HepG2 (cell line): ENCODE measurements at regions not wholly inside any gene's neighbourhood (a gene's known extent, or its start where the extent isn't known, plus 50 kb on each side); places are given as distances from the start of the nearest gene placed in this dataset.
"Not testable (repeated sequence)": the region's sequence is repeated elsewhere in the genome, so short reads cannot be mapped to it uniquely, and the experiment has no call there.

Experiments
- CTCF ChIP-seq: sonication (generic); formaldehyde crosslinking; IDR thresholded peaks from 2 replicates; pipeline ENCODE4 v1.5.0; 2020; ENCODE audit warnings: mild to moderate bottlenecking, missing genetic modification reagents, moderate library complexity
- EED ChIP-seq: sonication (generic); formaldehyde crosslinking; IDR thresholded peaks from 2 replicates; pipeline ENCODE4 v1.5.0; 2020; ENCODE audit warnings: mild to moderate bottlenecking, missing genetic modification reagents
- ZGPAT ChIP-seq: IDR thresholded peaks from 2 replicates; pipeline ENCODE4 v1.6.1; 2016; ENCODE audit warnings: mild to moderate bottlenecking

- TF ChIP-seq ZGPAT (CRISPR knock-in tag); CTCF (CRISPR knock-in tag); EED: not testable (repeated sequence)
Observed at GRCh38 chr2:111439237-111439636, 318.5 kb downstream of the BCL2L11 start.
